ENCODE measurements at regions not wholly inside any gene's neighbourhood (a gene's known extent, or its start where the extent isn't known, plus 50 kb on each side); places are given as distances from the start of the nearest gene placed in this dataset.

- Histone ChIP-seq H3K4me2 (ENCODE audit: low read length) (no peak overlapping the region), H3K9me3 (ENCODE audit: low read length) (no peaks in the 10 kb centered on the region), H3F3A (ENCODE audit: insufficient read depth, low read length) (no peaks in the 10 kb centered on the region), H3K4me1 (ENCODE audit: insufficient read depth, low read length, severe bottlenecking) (no peaks in the 10 kb centered on the region), H3K79me2 (ENCODE audit: insufficient read depth, low read length) (no peaks in the 10 kb centered on the region), H3K9ac (ENCODE audit: low read length) (no peak overlapping the region), H3K9me2 (ENCODE audit: low read depth, low read length) (no peaks in the 10 kb centered on the region), H3K36me3 (ENCODE audit: insufficient read depth, low read length) (no peaks in the 10 kb centered on the region), H3K27ac (ENCODE audit: low read depth, low read length, poor library complexity, severe bottlenecking) (no peak overlapping the region), H3K27me3 (ENCODE audit: insufficient read depth, low read length) (no peaks in the 10 kb centered on the region), H4K20me1 (ENCODE audit: insufficient read depth, low read length) (no peaks in the 10 kb centered on the region), H2AFZ (ENCODE audit: low read length) (no peak overlapping the region), H3K4me3 (ENCODE audit: low read depth, low read length, poor library complexity, severe bottlenecking) (no peak overlapping the region)
- TF ChIP-seq EZH2 (IDR thresholded peaks at IDR 0.05; ENCODE audit: borderline replicate concordance, low read length) (no peak), CTCF (IDR thresholded peaks at IDR 0.05; ENCODE audit: low read length) (no peak)
Measured at GRCh38 chrY:14139521-14139920, 83.5 kb downstream of the VCY1B start.

GRCh38 chrY:14145614-14146013 lies 89.6 kb downstream of the VCY1B start:
- Histone ChIP-seq H3K4me3 (ENCODE audit: low read depth, low read length, poor library complexity, severe bottlenecking) (no peak overlapping the region), H3F3A (ENCODE audit: insufficient read depth, low read length) (no peaks in the 10 kb centered on the region), H3K9ac (ENCODE audit: low read length) (no peak overlapping the region), H3K79me2 (ENCODE audit: insufficient read depth, low read length) (no peaks in the 10 kb centered on the region), H3K9me3 (ENCODE audit: low read length) (no peaks in the 10 kb centered on the region), H3K9me2 (ENCODE audit: low read depth, low read length) (no peaks in the 10 kb centered on the region), H3K27ac (ENCODE audit: low read depth, low read length, poor library complexity, severe bottlenecking) (no peak overlapping the region), H4K20me1 (ENCODE audit: insufficient read depth, low read length) (no peaks in the 10 kb centered on the region), H3K4me2 (ENCODE audit: low read length) (no peak overlapping the region), H3K4me1 (ENCODE audit: insufficient read depth, low read length, severe bottlenecking) (no peaks in the 10 kb centered on the region), H3K36me3 (ENCODE audit: insufficient read depth, low read length) (no peaks in the 10 kb centered on the region), H3K27me3 (ENCODE audit: insufficient read depth, low read length) (no peaks in the 10 kb centered on the region), H2AFZ (ENCODE audit: low read length) (no peak overlapping the region)
- TF ChIP-seq EZH2 (IDR thresholded peaks at IDR 0.05; ENCODE audit: borderline replicate concordance, low read length) = no peak
- no peak for TF ChIP-seq CTCF (IDR thresholded peaks at IDR 0.05; ENCODE audit: low read length)

- no peaks in the 10 kb centered on the region for H3K36me3 ChIP-seq (ENCODE audit: insufficient read depth, low read length)
- no peaks in the 10 kb centered on the region for H3K27me3 ChIP-seq (ENCODE audit: insufficient read depth, low read length)
- H3K9ac ChIP-seq (ENCODE audit: low read length) = no peak overlapping the region
- no peaks in the 10 kb centered on the region for H3K9me2 ChIP-seq (ENCODE audit: low read depth, low read length)
- no peaks in the 10 kb centered on the region for H3K4me1 ChIP-seq (ENCODE audit: insufficient read depth, low read length, severe bottlenecking)
- TF ChIP-seq EZH2 (IDR thresholded peaks at IDR 0.05; ENCODE audit: borderline replicate concordance, low read length) (no peak), CTCF (IDR thresholded peaks at IDR 0.05; ENCODE audit: low read length) (no peak)
- no peak overlapping the region for H3K27ac ChIP-seq (ENCODE audit: low read depth, low read length, poor library complexity, severe bottlenecking)
- H2AFZ ChIP-seq (ENCODE audit: low read length) = no peak overlapping the region
- H3K4me2 ChIP-seq (ENCODE audit: low read length) = no peak overlapping the region
- no peak overlapping the region for H3K4me3 ChIP-seq (ENCODE audit: low read depth, low read length, poor library complexity, severe bottlenecking)
- H3F3A ChIP-seq (ENCODE audit: insufficient read depth, low read length) = no peaks in the 10 kb centered on the region
- H4K20me1 ChIP-seq (ENCODE audit: insufficient read depth, low read length) = no peaks in the 10 kb centered on the region
- H3K9me3 ChIP-seq (ENCODE audit: low read length) = no peaks in the 10 kb centered on the region
- H3K79me2 ChIP-seq (ENCODE audit: insufficient read depth, low read length) = no peaks in the 10 kb centered on the region
Measured at GRCh38 chrY:14182776-14183175, 126.7 kb downstream of the VCY1B start.
